OCI-LY1 (cell line): ENCODE measurements at regions not wholly inside any gene's neighbourhood (a gene's known extent, or its start where the extent isn't known, plus 50 kb on each side); places are given as distances from the start of the nearest gene placed in this dataset.
"Not testable (repeated sequence)": the region's sequence is repeated elsewhere in the genome, so short reads cannot be mapped to it uniquely, and the experiment has no call there.

Experiments used
- H2AFZ ChIP-seq: fragments of 200-600 bp; sonication (generic), shearing (Covaris generic); 2 replicates; pipeline ENCODE4 v1.6.0; 2014; ENCODE audit warnings: antibody characterized with exemption, mild to moderate bottlenecking, low read length
- H3F3A ChIP-seq: fragments of 200-600 bp; sonication (generic), shearing (Covaris generic); 2 replicates; pipeline ENCODE4 v1.6.0; 2014; ENCODE audit warnings: mild to moderate bottlenecking, antibody characterized with exemption, low read length, moderate library complexity; ENCODE audit not compliant: insufficient read depth
- H3K27ac ChIP-seq: fragments of 200-600 bp; sonication (generic); 2 replicates; pipeline ENCODE4 v1.5.1; 2014; ENCODE audit warnings: low read length, mixed run types, mild to moderate bottlenecking, low read depth; ENCODE audit not compliant: poor library complexity, severe bottlenecking
- H3K27me3 ChIP-seq: fragments of 200-600 bp; sonication (generic); 2 replicates; pipeline ENCODE4 v1.6.0; 2014; ENCODE audit warnings: antibody characterized with exemption, mild to moderate bottlenecking, low read length, moderate library complexity; ENCODE audit not compliant: insufficient read depth
- H3K36me3 ChIP-seq: fragments of 200-600 bp; sonication (generic); 2 replicates; pipeline ENCODE4 v1.6.1; 2014; ENCODE audit warnings: mild to moderate bottlenecking, antibody characterized with exemption, low read length, moderate library complexity, mixed read lengths; ENCODE audit not compliant: insufficient read depth
- H3K4me1 ChIP-seq: fragments of 200-600 bp; sonication (generic); 2 replicates; pipeline ENCODE4 v1.5.1; 2014; ENCODE audit warnings: mild to moderate bottlenecking, low read length, moderate library complexity; ENCODE audit not compliant: insufficient read depth, severe bottlenecking
- H3K4me2 ChIP-seq: fragments of 200-600 bp; sonication (generic), shearing (Covaris generic); 2 replicates; pipeline ENCODE4 v1.6.1; 2014; ENCODE audit warnings: low read length
- H3K4me3 ChIP-seq: fragments of 200-600 bp; sonication (generic); 2 replicates; pipeline ENCODE4 v1.5.1; 2014; ENCODE audit warnings: low read length, low read depth, mild to moderate bottlenecking, mixed read lengths; ENCODE audit not compliant: poor library complexity, severe bottlenecking
- H3K79me2 ChIP-seq: fragments of 200-600 bp; shearing (Covaris generic); 2 replicates; pipeline ENCODE4 v1.6.1; 2016; ENCODE audit warnings: mixed run types, low read length, mixed read lengths; ENCODE audit not compliant: insufficient read depth
- H3K9ac ChIP-seq: fragments of 200-600 bp; sonication (generic), shearing (Covaris generic); 2 replicates; pipeline ENCODE4 v1.6.1; 2014; ENCODE audit warnings: mild to moderate bottlenecking, low read length, mixed read lengths
- H3K9me2 ChIP-seq: fragments of 200-600 bp; sonication (generic), shearing (Covaris generic); 2 replicates; pipeline ENCODE4 v1.6.1; 2014; ENCODE audit warnings: low read depth, mild to moderate bottlenecking, low read length, mixed read lengths
- H3K9me3 ChIP-seq: fragments of 200-600 bp; shearing (Covaris generic); 2 replicates; pipeline ENCODE4 v1.6.1; 2014; ENCODE audit warnings: low read length, mixed read lengths
- H4K20me1 ChIP-seq: fragments of 200-600 bp; sonication (generic), shearing (Covaris generic); 2 replicates; pipeline ENCODE4 v1.6.0; 2016; ENCODE audit warnings: mild to moderate bottlenecking, low read length; ENCODE audit not compliant: insufficient read depth
- CTCF ChIP-seq: fragments of 200-600 bp; sonication (generic), shearing (Covaris generic); IDR thresholded peaks from 2 replicates; pipeline ENCODE4 v1.5.1; 2017; ENCODE audit warnings: mild to moderate bottlenecking, antibody characterized with exemption, low read length, moderate library complexity, mixed read lengths
- EZH2 ChIP-seq: fragments of 200-600 bp; sonication (generic), shearing (Covaris generic); IDR thresholded peaks from 2 replicates; pipeline ENCODE4 v1.8.0; 2017; ENCODE audit warnings: borderline replicate concordance, mixed run types, mild to moderate bottlenecking, antibody characterized with exemption, low read length, moderate library complexity, mixed read lengths

GRCh38 chr13:80931766-80932165 lies 590.8 kb upstream of the SPRY2 start:
- Histone ChIP-seq H4K20me1 (no peaks in the 10 kb centered on the region), H3K79me2 (no peaks in the 10 kb centered on the region), H3K4me1 (no peaks in the 10 kb centered on the region), H3K36me3 (no peaks in the 10 kb centered on the region), H3K4me2 (no peak overlapping the region), H2AFZ (no peak overlapping the region), H3F3A (no peaks in the 10 kb centered on the region), H3K9me2 (peaks cover 3% of the 10 kb centered on the region; the same call in 1 of the 2 replicates), H3K9me3 (no peaks in the 10 kb centered on the region), H3K27me3 (no peaks in the 10 kb centered on the region), H3K9ac (no peak overlapping the region), H3K27ac (no peak overlapping the region), H3K4me3 (no peak overlapping the region)
- TF ChIP-seq CTCF (no peak), EZH2 (no peak)

DNA sequence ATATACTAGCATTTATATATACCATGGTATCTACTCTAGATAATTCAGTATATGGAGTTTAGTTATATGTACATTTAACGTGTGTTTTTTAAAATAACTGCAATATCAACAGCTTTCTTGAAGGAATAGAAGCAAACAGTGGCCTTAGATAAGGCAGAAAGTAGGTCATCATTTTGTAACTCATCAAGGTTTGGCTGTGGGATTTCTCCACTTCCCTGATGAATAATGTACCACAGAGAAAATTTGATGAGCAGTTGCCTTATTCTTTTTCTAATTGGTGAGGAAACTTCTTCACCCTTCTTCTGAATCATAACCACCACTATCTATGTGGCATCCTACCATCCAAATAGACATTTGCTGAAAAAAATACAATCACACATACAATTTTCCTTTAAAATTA lies 590.2 kb upstream of the SPRY2 start:
- Histone ChIP-seq H3K4me1 (no peaks in the 10 kb centered on the region), H3K27ac (no peak overlapping the region), H3F3A (no peaks in the 10 kb centered on the region), H3K9me2 (peaks cover 3% of the 10 kb centered on the region; the same call in 1 of the 2 replicates), H3K36me3 (no peaks in the 10 kb centered on the region), H3K4me2 (no peak overlapping the region), H3K9ac (no peak overlapping the region), H3K4me3 (no peak overlapping the region), H3K27me3 (no peaks in the 10 kb centered on the region), H2AFZ (no peak overlapping the region), H4K20me1 (no peaks in the 10 kb centered on the region), H3K79me2 (no peaks in the 10 kb centered on the region), H3K9me3 (no peaks in the 10 kb centered on the region)
- TF ChIP-seq EZH2 (no peak), CTCF (no peak)

DNA sequence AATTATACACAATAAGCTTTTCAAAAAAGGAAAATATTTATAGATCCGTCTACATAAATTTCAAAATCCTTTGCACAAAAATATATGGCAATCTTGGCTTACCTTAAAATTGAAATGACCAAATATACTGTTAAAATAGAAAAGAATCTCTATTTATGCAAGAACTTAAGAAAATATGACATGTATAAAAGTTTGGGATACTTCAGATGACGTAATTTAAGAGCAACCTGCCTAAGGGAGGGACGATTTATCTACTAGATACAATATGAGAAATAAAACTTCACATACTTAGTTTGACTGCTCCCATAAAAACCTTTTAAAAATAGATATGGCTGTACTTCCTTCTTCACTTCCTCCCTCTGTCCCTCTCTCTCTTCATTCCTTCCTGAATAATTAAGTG lies 587.3 kb upstream of the SPRY2 start:
- Histone ChIP-seq H4K20me1 (no peaks in the 10 kb centered on the region), H3K4me2 (no peak overlapping the region), H3K9me3 (no peaks in the 10 kb centered on the region), H3K4me1 (no peaks in the 10 kb centered on the region), H3F3A (no peaks in the 10 kb centered on the region), H3K4me3 (no peak overlapping the region), H3K36me3 (no peaks in the 10 kb centered on the region), H2AFZ (no peak overlapping the region), H3K27me3 (no peaks in the 10 kb centered on the region), H3K27ac (no peak overlapping the region), H3K9me2 (peaks cover 3% of the 10 kb centered on the region; the same call in 1 of the 2 replicates), H3K79me2 (no peaks in the 10 kb centered on the region), H3K9ac (no peak overlapping the region)
- no peak for TF ChIP-seq EZH2
- no peak for TF ChIP-seq CTCF

DNA sequence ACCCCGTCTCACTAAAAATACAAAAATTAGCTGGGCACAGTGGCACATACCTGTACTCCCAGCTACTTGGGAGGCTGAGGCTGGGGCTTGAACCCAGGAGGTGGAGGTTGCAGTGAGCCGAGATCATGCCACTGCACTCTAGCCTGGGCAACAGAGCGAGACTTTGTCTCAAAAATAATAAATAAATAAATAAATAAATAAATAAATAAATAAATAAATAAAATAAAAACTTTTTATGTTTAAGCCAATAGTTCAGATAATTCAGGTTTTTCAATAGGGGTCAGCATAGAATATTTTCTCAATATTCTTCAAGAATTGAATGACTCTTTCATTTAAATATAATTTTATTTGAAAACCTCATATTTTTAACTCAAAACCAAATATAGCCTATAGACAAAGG lies 585.1 kb upstream of the SPRY2 start:
- not testable (repeated sequence) for H3K36me3 ChIP-seq, H3F3A ChIP-seq, H3K4me2 ChIP-seq, H3K4me3 ChIP-seq, H3K9me3 ChIP-seq, H3K9ac ChIP-seq, H2AFZ ChIP-seq, H4K20me1 ChIP-seq, H3K27ac ChIP-seq, H3K4me1 ChIP-seq, H3K9me2 ChIP-seq, H3K27me3 ChIP-seq, H3K79me2 ChIP-seq
